Keratinocyte (primary cell): ENCODE measurements at regions not wholly inside any gene's neighbourhood (a gene's known extent, or its start where the extent isn't known, plus 50 kb on each side); places are given as distances from the start of the nearest gene placed in this dataset.

ENCODE experiments used
- DNase-seq: peaks from one replicate; pipeline ENCODE4 v3.0.0-alpha.2; 2011; ENCODE audit warnings: low read depth, missing footprints, low spot score
- FAIRE-seq: peaks from 2 replicates; lab custom pipeline; 2011; peaks lifted over from hg19 to GRCh38; lab: Jason Lieb, UNC
- H2AFZ ChIP-seq: 2 replicates; pipeline ENCODE4 v1.6.0; 2012; ENCODE audit warnings: low read length, control low read depth, inconsistent platforms; ENCODE audit not compliant: control insufficient read depth
- H3K27ac ChIP-seq: 2 replicates; pipeline ENCODE4 v1.5.1; 2011; ENCODE audit warnings: low read length; ENCODE audit not compliant: control insufficient read depth, insufficient read depth
- H3K27me3 ChIP-seq: 3 replicates; pipeline ENCODE4 v1.6.0; 2011; ENCODE audit warnings: low read length; ENCODE audit not compliant: control insufficient read depth, insufficient read depth; ENCODE audit errors: extremely low read depth
- H3K36me3 ChIP-seq, 2 experiments: 2 replicates in 1 of 2; 3 replicates in 1 of 2; pipeline ENCODE4 v1.5.1; 2011; ENCODE audit warnings: low read length in 2 of 2, mild to moderate bottlenecking in 1 of 2; ENCODE audit not compliant: control insufficient read depth in 2 of 2, insufficient read depth in 2 of 2; ENCODE audit errors: extremely low read depth in 1 of 2
- H3K4me1 ChIP-seq: 3 replicates; pipeline ENCODE4 v1.5.1; 2011; ENCODE audit warnings: low read length; ENCODE audit not compliant: control insufficient read depth, insufficient read depth; ENCODE audit errors: extremely low read depth
- H3K4me2 ChIP-seq: 3 replicates; pipeline ENCODE4 v1.6.0; 2011; ENCODE audit warnings: low read depth, low read length; ENCODE audit not compliant: control insufficient read depth, insufficient read depth; ENCODE audit errors: extremely low read depth
- H3K4me3 ChIP-seq, 3 experiments: fragments of 200-600 bp in 1 of 3; sonication (generic) in 1 of 3; 2 replicates in 2 of 3; 3 replicates in 1 of 3; pipeline ENCODE4 v1.5.1; 2011 to 2016; ENCODE audit warnings: low read length in 3 of 3, mild to moderate bottlenecking in 3 of 3, control low read depth in 2 of 3, inconsistent platforms in 1 of 3, low read depth in 1 of 3, mixed read lengths in 1 of 3, mixed run types in 1 of 3, moderate library complexity in 1 of 3; ENCODE audit not compliant: control insufficient read depth in 2 of 3, insufficient read depth in 2 of 3; ENCODE audit errors: extremely low read depth in 1 of 3
- H3K79me2 ChIP-seq: 2 replicates; pipeline ENCODE4 v1.6.0; 2012; ENCODE audit warnings: low read length; ENCODE audit not compliant: control insufficient read depth, insufficient read depth
- H3K9ac ChIP-seq: 3 replicates; pipeline ENCODE4 v1.6.0; 2011; ENCODE audit warnings: low read length; ENCODE audit not compliant: control insufficient read depth, insufficient read depth; ENCODE audit errors: extremely low read depth
- H3K9me1 ChIP-seq: 3 replicates; pipeline ENCODE4 v1.6.0; 2011; ENCODE audit warnings: low read length; ENCODE audit not compliant: control insufficient read depth, insufficient read depth; ENCODE audit errors: extremely low read depth
- H3K9me3 ChIP-seq: 2 replicates; pipeline ENCODE4 v1.5.1; 2012; ENCODE audit warnings: low read depth, low read length; ENCODE audit not compliant: control insufficient read depth
- H4K20me1 ChIP-seq: 3 replicates; pipeline ENCODE4 v1.6.0; 2011; ENCODE audit warnings: low read length; ENCODE audit not compliant: control insufficient read depth, insufficient read depth; ENCODE audit errors: extremely low read depth
- CTCF ChIP-seq, 3 experiments: IDR thresholded peaks in 1 of 3; conservative IDR thresholded peaks in 1 of 3; optimal IDR thresholded peaks in 1 of 3; 2 replicates in 2 of 3; 3 replicates in 1 of 3; pipeline versions ENCODE3 to v1.5.1; 2011; ENCODE audit warnings: low read length in 3 of 3, mild to moderate bottlenecking in 3 of 3, moderate library complexity in 2 of 3, control low read depth in 1 of 3, inconsistent platforms in 1 of 3; ENCODE audit not compliant: insufficient read depth in 2 of 3; ENCODE audit errors: extremely low read depth in 1 of 3
- EZH2 ChIP-seq: IDR thresholded peaks from one replicate; pipeline ENCODE4 v1.6.1; 2012; ENCODE audit warnings: inconsistent platforms, mild to moderate bottlenecking, low read length, moderate library complexity
- dilution Hi-C: fragments of 300-500 bp; cut with MboI; formaldehyde crosslinking; loops from one replicate; pipeline ENCODE4 v1.7.0; 2020; ENCODE audit warnings: low sequenced_read_pairs; ENCODE audit not compliant: extremely low pct_ligation_motif_present

DNA sequence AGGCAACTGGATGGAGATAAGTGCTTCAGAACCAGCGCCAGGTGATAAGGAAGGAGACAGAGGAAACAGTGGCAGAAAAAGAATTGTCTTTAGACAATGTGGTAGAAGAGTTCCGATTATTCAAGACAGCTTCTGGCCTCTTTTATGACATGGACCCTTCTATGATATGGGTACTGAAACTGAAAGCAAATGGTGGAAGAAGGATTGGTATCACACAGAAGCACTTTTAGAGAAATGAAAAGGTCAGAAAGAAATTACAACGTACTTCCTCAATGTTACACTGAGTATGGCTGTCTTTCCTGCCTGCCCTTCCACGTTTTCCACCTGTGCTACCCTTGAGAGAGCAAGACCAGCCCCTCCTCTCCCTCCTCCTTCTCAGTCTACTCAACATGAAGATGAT, 959.3 kb downstream of the DNAH5 start:
- H3K36me3 ChIP-seq = no peaks in the 10 kb centered on the region
- H3K79me2 ChIP-seq = no peaks in the 10 kb centered on the region
- dilution Hi-C loops = no loop called here
- no peak for TF ChIP-seq EZH2
- TF ChIP-seq CTCF (optimal IDR thresholded peaks at IDR 0.05 in 1 of 3, IDR thresholded peaks at IDR 0.05 in 1 of 3, conservative IDR thresholded peaks at IDR 0.05 in 1 of 3; ENCODE audit: extremely low read depth in 1 of 3, insufficient read depth in 2 of 3, low read length in 3 of 3) = no peak
- H3K4me1 ChIP-seq = no peaks in the 10 kb centered on the region
- H3K4me2 ChIP-seq = no peak overlapping the region
- no peaks in the 10 kb centered on the region for H3K9me1 ChIP-seq
- no peak overlapping the region for H3K4me3 ChIP-seq
- DNase-seq = no peak
- no peaks in the 10 kb centered on the region for H4K20me1 ChIP-seq
- no peak overlapping the region for H2AFZ ChIP-seq
- H3K9me3 ChIP-seq = no peaks in the 10 kb centered on the region
- H3K27me3 ChIP-seq = no peaks in the 10 kb centered on the region
- no peak for FAIRE-seq
- H3K27ac ChIP-seq = no peak overlapping the region
- H3K9ac ChIP-seq = no peak overlapping the region

DNA sequence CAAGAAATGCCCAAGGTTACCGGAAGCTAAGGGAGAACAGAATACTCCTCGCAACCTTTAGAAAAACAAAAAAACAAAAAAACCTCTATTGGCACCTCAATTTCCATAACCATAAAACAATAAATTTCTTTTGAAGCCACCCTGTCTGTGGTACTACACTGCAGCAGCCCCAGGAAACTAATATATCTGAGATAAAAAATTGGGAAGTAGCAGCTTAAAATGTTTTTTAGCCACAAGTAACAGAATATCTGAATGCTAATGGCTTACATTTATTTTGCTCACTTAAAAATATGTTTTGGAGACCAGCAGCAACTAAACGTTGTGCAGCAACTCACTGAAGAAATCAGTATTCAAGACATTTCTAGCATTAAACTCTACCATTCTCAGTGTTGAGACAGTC, 969.6 kb downstream of the DNAH5 start:
- FAIRE-seq = no peak
- Histone ChIP-seq H3K9me1 (no peaks in the 10 kb centered on the region), H2AFZ (no peak overlapping the region)

More for the DNA sequence above, 969.6 kb downstream of the DNAH5 start:
- Histone ChIP-seq H3K36me3 (no peaks in the 10 kb centered on the region), H3K9me3 (no peaks in the 10 kb centered on the region), H3K9ac (no peak overlapping the region), H3K27ac (no peak overlapping the region), H4K20me1 (no peaks in the 10 kb centered on the region), H3K79me2 (no peaks in the 10 kb centered on the region), H3K4me3 (no peak overlapping the region), H3K27me3 (no peaks in the 10 kb centered on the region), H3K4me1 (no peaks in the 10 kb centered on the region), H3K4me2 (no peak overlapping the region)
- dilution Hi-C loops = no loop called here
- TF ChIP-seq EZH2 (no peak), CTCF (optimal IDR thresholded peaks at IDR 0.05 in 1 of 3, IDR thresholded peaks at IDR 0.05 in 1 of 3, conservative IDR thresholded peaks at IDR 0.05 in 1 of 3; ENCODE audit: extremely low read depth in 1 of 3, insufficient read depth in 2 of 3, low read length in 3 of 3) (no peak)
- DNase-seq = no peak
